Astrocyte of the spinal cord (primary cell): ENCODE measurements at regions not wholly inside any gene's neighbourhood (a gene's known extent, or its start where the extent isn't known, plus 50 kb on each side); places are given as distances from the start of the nearest gene placed in this dataset.

ENCODE experiments used
- DNase-seq: peaks from one replicate; pipeline ENCODE4 v3.0.0; 2011; ENCODE audit warnings: low read depth, low spot score
- H3K4me3 ChIP-seq: 2 replicates; pipeline ENCODE4 v1.5.1; 2011; ENCODE audit warnings: low read depth, mild to moderate bottlenecking, low read length, moderate library complexity
- in situ Hi-C: cut with HindIII; loops from 2 replicates; pipeline ENCODE4 v1.10.0; 2017; ENCODE audit warnings: low sequenced_read_pairs
- TF ChIP-seq, protein P1 (sequence below): IDR thresholded peaks from 2 replicates; pipeline ENCODE4 v1.5.1; 2012; ENCODE audit warnings: low read depth, mild to moderate bottlenecking, low read length, inconsistent platforms

DNA sequence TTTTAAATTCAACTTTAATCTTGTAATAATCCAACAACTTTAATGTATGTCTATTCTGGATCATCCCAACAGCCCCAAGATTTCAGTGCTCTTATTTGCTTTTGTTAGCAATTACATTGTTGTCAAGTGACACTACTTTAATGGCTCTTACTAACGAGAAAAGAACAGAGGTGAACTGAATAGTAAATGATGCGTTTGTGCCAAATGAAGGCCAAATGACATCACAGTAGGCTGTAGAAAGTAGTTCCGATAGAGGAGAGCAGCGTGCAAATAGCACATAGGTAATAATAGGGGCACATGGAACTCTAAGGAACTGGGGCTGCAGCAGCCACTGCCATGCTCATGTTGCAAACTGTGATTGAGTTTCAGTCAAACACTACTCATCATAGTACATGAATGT lies 301.9 kb downstream of the LMX1A start:
- no peak for DNase-seq
- in situ Hi-C loops, result no loop called here
- TF ChIP-seq, protein P1, sequence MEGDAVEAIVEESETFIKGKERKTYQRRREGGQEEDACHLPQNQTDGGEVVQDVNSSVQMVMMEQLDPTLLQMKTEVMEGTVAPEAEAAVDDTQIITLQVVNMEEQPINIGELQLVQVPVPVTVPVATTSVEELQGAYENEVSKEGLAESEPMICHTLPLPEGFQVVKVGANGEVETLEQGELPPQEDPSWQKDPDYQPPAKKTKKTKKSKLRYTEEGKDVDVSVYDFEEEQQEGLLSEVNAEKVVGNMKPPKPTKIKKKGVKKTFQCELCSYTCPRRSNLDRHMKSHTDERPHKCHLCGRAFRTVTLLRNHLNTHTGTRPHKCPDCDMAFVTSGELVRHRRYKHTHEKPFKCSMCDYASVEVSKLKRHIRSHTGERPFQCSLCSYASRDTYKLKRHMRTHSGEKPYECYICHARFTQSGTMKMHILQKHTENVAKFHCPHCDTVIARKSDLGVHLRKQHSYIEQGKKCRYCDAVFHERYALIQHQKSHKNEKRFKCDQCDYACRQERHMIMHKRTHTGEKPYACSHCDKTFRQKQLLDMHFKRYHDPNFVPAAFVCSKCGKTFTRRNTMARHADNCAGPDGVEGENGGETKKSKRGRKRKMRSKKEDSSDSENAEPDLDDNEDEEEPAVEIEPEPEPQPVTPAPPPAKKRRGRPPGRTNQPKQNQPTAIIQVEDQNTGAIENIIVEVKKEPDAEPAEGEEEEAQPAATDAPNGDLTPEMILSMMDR, result no peak
- H3K4me3 ChIP-seq, result no peak overlapping the region

DNA sequence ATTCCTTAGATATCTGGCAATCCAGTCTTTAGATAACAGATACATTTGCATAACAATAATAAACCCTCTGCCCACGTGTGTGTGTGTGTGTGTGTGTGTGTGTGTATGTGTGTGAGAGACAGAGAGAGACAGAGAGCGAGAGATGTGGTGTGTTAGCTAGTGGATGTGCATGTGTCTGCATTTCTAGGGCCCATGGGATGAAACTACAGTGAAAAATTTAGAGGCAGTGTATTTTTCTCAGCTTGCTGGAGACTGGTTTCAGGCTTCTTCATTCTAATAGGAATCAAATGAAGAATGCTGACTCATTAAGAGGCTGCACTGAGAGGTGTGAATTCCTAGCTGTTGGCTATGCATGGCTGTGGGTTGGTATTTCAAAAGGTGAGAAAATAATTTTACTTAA lies 303.2 kb downstream of the LMX1A start:
- DNase-seq, result no peak
- no peak overlapping the region for H3K4me3 ChIP-seq
- TF ChIP-seq, protein P1, result no peak
- in situ Hi-C loops, result no loop called here

DNA sequence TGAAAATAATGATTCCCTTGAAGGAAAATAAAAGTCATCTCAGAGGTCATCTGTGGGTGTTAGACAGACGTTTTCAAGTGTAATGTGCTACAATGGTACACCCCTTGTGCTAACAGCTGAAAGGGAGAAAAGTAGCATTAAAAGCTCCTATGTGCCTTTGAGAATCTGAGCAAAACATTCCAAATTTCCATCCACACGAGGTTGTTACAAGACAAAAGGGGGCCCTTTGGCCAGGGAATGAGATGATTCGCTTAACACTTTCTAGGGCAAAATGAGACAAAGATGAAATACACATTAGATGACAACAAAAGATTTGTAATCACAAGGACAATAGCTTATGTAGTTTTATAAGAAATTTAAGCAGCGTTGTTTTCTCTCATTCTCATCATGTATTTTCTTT lies 303.6 kb downstream of the LMX1A start:
- DNase-seq, result no peak
- H3K4me3 ChIP-seq, result no peak overlapping the region
- TF ChIP-seq, protein P1, result no peak
- in situ Hi-C loops, result no loop called here

DNA sequence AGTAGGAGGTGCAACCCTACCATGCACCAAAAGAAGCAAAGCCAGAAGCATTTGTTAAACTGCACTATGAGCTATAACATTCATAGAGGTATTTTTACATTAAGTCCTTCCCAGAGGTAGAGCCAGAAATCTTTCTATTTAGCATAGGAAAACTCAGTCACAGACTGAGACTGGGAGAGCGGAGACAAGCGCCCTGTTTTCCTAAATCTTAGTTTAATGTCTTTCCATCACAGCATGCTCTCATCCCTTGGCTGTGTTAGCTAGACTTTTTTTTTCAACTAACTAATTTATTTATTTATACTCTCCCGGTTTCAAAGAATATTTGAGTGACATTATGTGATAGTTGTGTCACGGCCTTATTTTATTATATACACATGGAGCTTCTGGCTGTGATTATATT lies 304.1 kb downstream of the LMX1A start:
- no peak for DNase-seq
- in situ Hi-C loops, result no loop called here
- no peak overlapping the region for H3K4me3 ChIP-seq
- TF ChIP-seq, protein P1, result no peak

DNA sequence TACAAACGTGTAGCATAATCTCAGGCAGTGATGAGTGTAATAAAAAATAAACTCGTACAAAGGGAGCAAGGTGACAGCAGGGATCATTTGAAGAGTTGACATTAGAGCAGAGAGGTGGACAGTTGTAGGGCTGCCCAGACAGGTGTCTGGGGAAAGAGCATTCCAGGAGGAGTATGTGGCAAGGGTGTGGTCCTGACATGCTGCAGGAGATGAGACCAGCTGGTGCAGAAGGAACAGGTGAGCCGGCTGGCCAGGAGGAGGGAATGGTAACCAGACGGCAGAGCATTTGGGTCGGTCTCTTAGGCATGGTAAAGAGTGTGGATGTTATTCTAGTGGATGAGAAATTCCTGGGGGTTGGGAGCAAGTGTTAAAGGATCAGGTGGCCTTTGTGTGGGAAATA lies 306.3 kb downstream of the LMX1A start:
- in situ Hi-C loops, result no loop called here
- DNase-seq, result no peak
- TF ChIP-seq, protein P1, result no peak
- H3K4me3 ChIP-seq, result no peak overlapping the region

DNA sequence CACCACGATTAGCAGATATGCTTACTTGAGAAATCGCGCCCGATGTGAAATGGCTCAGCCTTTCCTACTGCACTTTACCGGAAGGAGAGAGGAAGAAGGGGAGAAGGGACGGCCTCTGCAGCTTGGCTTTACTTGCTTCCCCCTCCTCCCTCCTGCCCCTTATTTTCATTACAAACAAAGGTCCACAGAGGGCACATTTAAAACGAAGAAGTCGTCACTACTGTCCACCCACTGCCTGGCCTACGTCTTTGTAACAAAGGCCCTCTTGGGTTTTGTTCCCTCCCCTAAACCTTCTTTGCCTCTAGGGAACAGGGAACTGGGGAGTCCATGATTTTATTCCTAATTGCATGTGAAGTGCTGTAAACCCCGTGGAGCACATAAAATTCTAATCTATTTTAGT lies 308.5 kb downstream of the LMX1A start:
- no peak overlapping the region for H3K4me3 ChIP-seq
- in situ Hi-C loops, result no loop called here
- TF ChIP-seq, protein P1, result no peak
- DNase-seq, result no peak

DNA sequence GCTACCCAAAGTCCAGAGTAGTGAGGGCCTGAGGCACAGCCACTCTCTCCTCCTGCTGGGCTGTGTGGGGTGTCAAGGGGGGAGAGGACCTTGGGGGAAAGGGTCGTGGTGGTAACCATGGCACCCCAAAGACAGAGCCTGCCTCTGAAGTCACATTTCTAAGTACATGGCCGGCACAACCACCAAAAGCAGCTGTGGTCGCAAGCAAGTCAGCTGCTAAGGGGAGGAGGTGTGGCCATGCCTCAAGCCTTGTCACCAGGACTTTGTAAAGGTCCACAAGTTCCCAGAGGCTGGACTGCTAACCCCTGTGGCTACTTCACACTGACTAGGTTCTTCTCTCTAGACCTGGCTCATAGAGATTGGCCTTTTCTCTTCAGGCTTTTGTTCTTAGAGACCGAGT lies 310.6 kb downstream of the LMX1A start:
- in situ Hi-C loops, result no loop called here
- no peak for DNase-seq
- TF ChIP-seq, protein P1, result no peak
- H3K4me3 ChIP-seq, result no peak overlapping the region
